ENCODE measurements at regions not wholly inside any gene's neighbourhood (a gene's known extent, or its start where the extent isn't known, plus 50 kb on each side); places are given as distances from the start of the nearest gene placed in this dataset.

- TF ChIP-seq, protein P1, sequence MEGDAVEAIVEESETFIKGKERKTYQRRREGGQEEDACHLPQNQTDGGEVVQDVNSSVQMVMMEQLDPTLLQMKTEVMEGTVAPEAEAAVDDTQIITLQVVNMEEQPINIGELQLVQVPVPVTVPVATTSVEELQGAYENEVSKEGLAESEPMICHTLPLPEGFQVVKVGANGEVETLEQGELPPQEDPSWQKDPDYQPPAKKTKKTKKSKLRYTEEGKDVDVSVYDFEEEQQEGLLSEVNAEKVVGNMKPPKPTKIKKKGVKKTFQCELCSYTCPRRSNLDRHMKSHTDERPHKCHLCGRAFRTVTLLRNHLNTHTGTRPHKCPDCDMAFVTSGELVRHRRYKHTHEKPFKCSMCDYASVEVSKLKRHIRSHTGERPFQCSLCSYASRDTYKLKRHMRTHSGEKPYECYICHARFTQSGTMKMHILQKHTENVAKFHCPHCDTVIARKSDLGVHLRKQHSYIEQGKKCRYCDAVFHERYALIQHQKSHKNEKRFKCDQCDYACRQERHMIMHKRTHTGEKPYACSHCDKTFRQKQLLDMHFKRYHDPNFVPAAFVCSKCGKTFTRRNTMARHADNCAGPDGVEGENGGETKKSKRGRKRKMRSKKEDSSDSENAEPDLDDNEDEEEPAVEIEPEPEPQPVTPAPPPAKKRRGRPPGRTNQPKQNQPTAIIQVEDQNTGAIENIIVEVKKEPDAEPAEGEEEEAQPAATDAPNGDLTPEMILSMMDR (IDR thresholded peaks at IDR 0.05; ENCODE audit: insufficient read depth, low read length, missing control alignments): no peak
- DNase-seq (ENCODE audit: low read depth, low spot score): no peak
- CTCF ChIA-PET: no interaction called here
- H3K4me3 ChIP-seq (ENCODE audit: low read depth, low read length): no peak overlapping the region
- POLR2A ChIA-PET: no interaction called here
Observed at GRCh38 chr18:66342577-66342976, 261.3 kb downstream of the CDH19 start.

- no peak for DNase-seq (ENCODE audit: low read depth, low spot score)
- no peak overlapping the region for H3K4me3 ChIP-seq (ENCODE audit: low read depth, low read length)
- TF ChIP-seq, protein P1 (IDR thresholded peaks at IDR 0.05; ENCODE audit: insufficient read depth, low read length, missing control alignments): no peak
- CTCF ChIA-PET: no interaction called here
- POLR2A ChIA-PET: no interaction called here
Observed at GRCh38 chr18:66334534-66334933, 269.4 kb downstream of the CDH19 start.

DNA sequence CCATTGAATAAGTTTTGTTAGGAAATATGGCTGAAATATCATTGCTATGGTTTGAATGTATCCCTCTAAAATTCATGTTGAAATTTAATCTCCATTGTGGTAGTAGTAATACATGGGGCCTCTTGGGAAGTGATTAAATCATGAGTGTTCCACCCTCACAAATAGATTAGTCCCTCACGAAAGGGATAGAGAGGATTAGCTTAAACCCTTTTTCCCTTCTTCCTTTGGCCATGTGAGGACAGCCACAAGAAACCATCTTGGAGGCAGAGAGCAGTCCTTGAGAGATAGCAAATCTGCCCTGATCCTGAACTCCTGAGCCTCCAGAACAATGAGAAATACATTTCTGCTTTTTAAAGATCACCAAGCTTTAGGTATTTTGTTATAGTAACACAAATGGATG lies 274.2 kb downstream of the CDH19 start:
- CTCF ChIA-PET: no interaction called here
- POLR2A ChIA-PET: no interaction called here
- TF ChIP-seq, protein P1 (IDR thresholded peaks at IDR 0.05; ENCODE audit: insufficient read depth, low read length, missing control alignments): no peak

DNA sequence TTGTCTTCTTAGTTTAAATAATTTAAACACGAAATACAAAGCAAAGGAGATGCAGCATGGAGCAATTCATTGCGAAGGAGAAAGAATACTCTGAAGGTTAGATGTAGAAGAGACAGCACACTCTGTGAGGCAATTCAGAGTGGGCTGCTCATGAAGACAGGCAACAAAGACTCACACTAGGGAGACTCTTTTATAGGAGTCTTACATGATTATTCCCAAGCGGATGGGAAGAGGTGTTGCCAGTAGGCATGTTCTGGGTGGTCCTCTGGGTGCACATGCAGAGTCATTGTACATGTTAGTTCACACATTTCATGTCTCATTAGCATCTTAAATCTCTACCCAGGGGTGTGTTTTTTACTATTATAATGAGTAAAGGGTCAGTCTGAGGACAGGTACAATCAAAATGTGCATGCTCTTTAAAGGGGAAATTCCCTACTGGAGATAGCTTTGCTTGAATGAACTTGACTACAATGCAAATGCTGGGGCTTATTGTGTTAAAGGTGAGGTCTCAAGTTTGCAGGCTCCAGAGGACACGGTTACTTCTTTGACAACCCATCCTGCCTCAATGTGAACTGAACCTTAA lies 275.5 kb downstream of the CDH19 start:
- TF ChIP-seq, protein P1 (IDR thresholded peaks at IDR 0.05; ENCODE audit: insufficient read depth, low read length, missing control alignments): no peak
- DNase-seq (ENCODE audit: low read depth, low spot score): no peak
- H3K4me3 ChIP-seq (ENCODE audit: low read depth, low read length): no peak overlapping the region
- CTCF ChIA-PET: no interaction called here
- POLR2A ChIA-PET: no interaction called here

More for the DNA sequence above, 274.2 kb downstream of the CDH19 start:
- DNase-seq (ENCODE audit: low read depth, low spot score): no peak
- no peak overlapping the region for H3K4me3 ChIP-seq (ENCODE audit: low read depth, low read length)

DNA sequence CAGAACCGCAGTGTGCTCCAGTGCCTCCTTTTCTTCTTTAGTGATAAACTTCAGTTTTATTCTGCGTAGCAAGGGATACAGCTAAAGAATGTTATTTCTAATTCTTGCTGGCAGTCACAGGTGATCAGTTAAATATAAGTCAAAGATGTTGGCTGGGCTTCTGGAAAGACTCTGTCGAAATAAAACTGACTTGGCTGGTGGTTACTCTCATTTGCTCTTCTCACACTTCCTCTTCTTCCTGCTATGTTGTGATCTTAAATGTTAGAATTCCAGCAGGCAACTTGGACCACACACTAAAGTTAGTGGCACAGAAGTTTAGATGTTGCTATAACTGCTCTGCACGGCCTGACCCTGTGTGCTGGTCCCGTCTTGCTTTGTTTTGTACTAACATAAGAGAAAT lies 278.6 kb downstream of the CDH19 start:
- CTCF ChIA-PET: no interaction called here
- TF ChIP-seq, protein P1 (IDR thresholded peaks at IDR 0.05; ENCODE audit: insufficient read depth, low read length, missing control alignments): no peak
- POLR2A ChIA-PET: no interaction called here
- no peak for DNase-seq (ENCODE audit: low read depth, low spot score)
- no peak overlapping the region for H3K4me3 ChIP-seq (ENCODE audit: low read depth, low read length)

GRCh38 chr18:66324616-66325015 lies 279.3 kb downstream of the CDH19 start:
- ChIA-PET CTCF (no interaction called here), POLR2A (no interaction called here)
- TF ChIP-seq, protein P1 (IDR thresholded peaks at IDR 0.05; ENCODE audit: insufficient read depth, low read length, missing control alignments): no peak
- no peak overlapping the region for H3K4me3 ChIP-seq (ENCODE audit: low read depth, low read length)
- no peak for DNase-seq (ENCODE audit: low read depth, low spot score)
